CD4-positive, alpha-beta T cell treated with Interleukin-10 for 1 hour (primary cell): ENCODE measurements at regions not wholly inside any gene's neighbourhood (a gene's known extent, or its start where the extent isn't known, plus 50 kb on each side); places are given as distances from the start of the nearest gene placed in this dataset.

ENCODE experiments used
- DNase-seq: peaks from one replicate; pipeline ENCODE4 v3.0.0-alpha.2; 2020

GRCh38 chr5:77842243-77842642 is 66.1 kb upstream of the TBCA start:
- DNase-seq, result no peak

- DNase-seq, result no peak
Observed at GRCh38 chr5:77841616-77842015, 65.5 kb upstream of the TBCA start.

GRCh38 chr5:77840930-77841329 is 64.8 kb upstream of the TBCA start:
- no peak for DNase-seq

- DNase-seq, result no peak
Observed at GRCh38 chr5:77839691-77840090, 63.6 kb upstream of the TBCA start.

GRCh38 chr5:77832938-77833337 is 56.8 kb upstream of the TBCA start:
- no peak for DNase-seq

- no peak for DNase-seq
Observed at GRCh38 chr5:77832166-77832770, 56.1 kb upstream of the TBCA start.

GRCh38 chr5:77828445-77828844 is 52.3 kb upstream of the TBCA start:
- no peak for DNase-seq
